ENCODE measurements at regions not wholly inside any gene's neighbourhood (a gene's known extent, or its start where the extent isn't known, plus 50 kb on each side); places are given as distances from the start of the nearest gene placed in this dataset.

DNA sequence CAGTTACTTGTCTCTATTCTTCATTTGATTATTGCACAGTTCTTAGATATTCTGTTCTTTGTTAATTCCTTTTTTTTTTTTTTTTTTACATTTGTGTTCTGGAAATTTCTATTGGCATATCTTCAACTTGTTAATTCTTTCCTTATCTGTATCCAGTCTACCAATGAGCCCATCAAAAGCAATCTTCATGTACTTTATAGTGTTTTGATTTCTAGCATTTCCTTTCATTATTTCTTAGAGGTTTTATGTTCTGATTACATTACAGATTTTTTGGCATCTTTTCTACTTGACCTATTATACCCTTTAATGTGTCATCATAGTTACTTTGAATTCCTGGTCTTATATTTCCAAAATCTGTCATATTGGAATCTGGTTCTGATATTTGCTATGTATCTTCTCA lies 2194.8 kb downstream of the PCDH9 start:
- ATAC-seq (no peak), DNase-seq (no peak)
- no peak overlapping the region for H3K27ac Mint-ChIP-seq
- no peaks in the 10 kb centered on the region for H3K4me1 Mint-ChIP-seq
- no peaks in the 10 kb centered on the region for H3K27me3 Mint-ChIP-seq
- H3K36me3 Mint-ChIP-seq (ENCODE audit: low read depth), result no peaks in the 10 kb centered on the region
- peaks cover 19% of the 10 kb centered on the region for H3K9me3 Mint-ChIP-seq
- H3K4me3 Mint-ChIP-seq, result no peak overlapping the region

DNA sequence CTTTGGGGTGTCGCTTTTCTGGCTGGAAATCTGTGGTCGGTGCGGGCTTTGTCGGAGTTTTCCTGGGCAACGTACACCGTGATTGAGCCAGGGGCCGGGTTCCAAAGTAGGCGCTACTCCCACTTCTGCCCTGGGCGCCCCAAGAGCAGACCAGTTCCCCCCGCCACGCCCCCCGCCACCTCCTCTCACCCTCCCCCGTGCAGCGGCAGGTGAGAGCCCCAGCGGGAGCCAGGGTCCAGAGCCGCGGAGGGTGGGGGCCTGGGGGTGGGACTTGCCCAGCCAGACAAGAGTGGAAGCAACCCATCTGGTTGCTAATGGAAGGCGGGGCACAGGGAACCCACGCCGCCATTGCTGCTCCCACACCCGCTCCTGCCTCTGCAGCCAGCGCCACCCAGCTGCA lies 2195.9 kb downstream of the PCDH9 start:
- no peak for ATAC-seq
- Mint-ChIP-seq H3K36me3 (ENCODE audit: low read depth) (no peaks in the 10 kb centered on the region), H3K4me3 (no peak overlapping the region), H3K4me1 (no peaks in the 10 kb centered on the region), H3K27ac (no peak overlapping the region), H3K27me3 (no peaks in the 10 kb centered on the region), H3K9me3 (peaks cover 19% of the 10 kb centered on the region)
- DNase-seq, result no peak

- Mint-ChIP-seq H3K4me1 (no peaks in the 10 kb centered on the region), H3K4me3 (no peak overlapping the region), H3K9me3 (peaks cover 25% of the 10 kb centered on the region), H3K36me3 (ENCODE audit: low read depth) (no peaks in the 10 kb centered on the region), H3K27ac (no peak overlapping the region), H3K27me3 (no peaks in the 10 kb centered on the region)
- ATAC-seq, result no peak
- no peak for DNase-seq
Observed at GRCh38 chr13:65032825-65033224, 2197.3 kb downstream of the PCDH9 start.

GRCh38 chr13:65028101-65028500 lies 2202.0 kb downstream of the PCDH9 start:
- no peak for DNase-seq
- no peak for ATAC-seq
- no peaks in the 10 kb centered on the region for H3K4me1 Mint-ChIP-seq
- no peaks in the 10 kb centered on the region for H3K36me3 Mint-ChIP-seq (ENCODE audit: low read depth)
- no peak overlapping the region for H3K27ac Mint-ChIP-seq
- H3K9me3 Mint-ChIP-seq, result peaks cover 22% of the 10 kb centered on the region
- no peak overlapping the region for H3K4me3 Mint-ChIP-seq
- H3K27me3 Mint-ChIP-seq, result no peaks in the 10 kb centered on the region

GRCh38 chr13:65026505-65026904 lies 2203.6 kb downstream of the PCDH9 start:
- H3K27ac Mint-ChIP-seq, result no peak overlapping the region
- ATAC-seq, result no peak
- H3K36me3 Mint-ChIP-seq (ENCODE audit: low read depth), result no peaks in the 10 kb centered on the region
- H3K9me3 Mint-ChIP-seq, result peaks cover 21% of the 10 kb centered on the region
- H3K4me3 Mint-ChIP-seq, result no peak overlapping the region
- no peaks in the 10 kb centered on the region for H3K4me1 Mint-ChIP-seq
- no peak for DNase-seq
- H3K27me3 Mint-ChIP-seq, result no peaks in the 10 kb centered on the region

DNA sequence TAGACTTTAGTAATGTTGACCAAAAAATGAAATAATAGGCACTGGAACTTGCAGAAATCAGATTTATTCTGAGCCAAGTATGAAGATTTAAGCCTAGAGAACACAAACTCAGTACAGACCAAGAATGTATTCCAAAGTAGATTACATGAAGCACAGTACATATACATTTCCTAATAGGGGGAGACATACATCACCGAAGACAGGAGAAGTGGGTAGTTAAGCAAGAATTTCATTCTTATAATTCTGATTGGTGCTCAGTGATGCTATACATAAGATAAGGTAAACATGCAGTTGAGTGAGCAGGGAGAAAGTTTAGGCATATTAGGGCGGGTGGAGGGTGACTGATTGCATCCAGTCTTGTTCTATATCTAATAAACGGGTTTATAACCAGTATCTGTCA lies 2218.8 kb downstream of the PCDH9 start:
- no peaks in the 10 kb centered on the region for H3K27me3 Mint-ChIP-seq
- H3K4me1 Mint-ChIP-seq, result no peaks in the 10 kb centered on the region
- H3K9me3 Mint-ChIP-seq, result peaks cover 22% of the 10 kb centered on the region
- ATAC-seq (no peak), DNase-seq (no peak)
- no peak overlapping the region for H3K27ac Mint-ChIP-seq
- no peak overlapping the region for H3K4me3 Mint-ChIP-seq
- no peaks in the 10 kb centered on the region for H3K36me3 Mint-ChIP-seq (ENCODE audit: low read depth)

DNA sequence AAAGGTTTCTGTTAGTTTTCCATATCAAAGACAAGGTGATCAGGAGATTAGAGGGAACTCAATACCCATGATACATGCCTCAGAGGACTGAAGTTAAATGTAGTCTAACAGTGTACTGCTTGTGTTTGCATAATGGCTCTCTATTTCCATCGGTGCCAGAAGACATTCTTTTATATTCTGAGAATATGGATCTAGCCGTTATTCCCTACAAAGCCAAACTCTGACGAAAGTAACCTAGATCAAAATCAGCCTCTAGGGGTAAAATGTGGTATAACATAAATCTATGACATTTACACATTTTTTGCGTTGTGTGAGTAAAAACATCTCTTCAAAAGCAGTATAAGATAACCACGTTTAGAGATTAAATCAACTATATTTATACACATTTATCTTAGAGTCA lies 2232.7 kb downstream of the PCDH9 start:
- no peaks in the 10 kb centered on the region for H3K27me3 Mint-ChIP-seq
- H3K36me3 Mint-ChIP-seq (ENCODE audit: low read depth), result no peaks in the 10 kb centered on the region
- no peak for DNase-seq
- H3K4me3 Mint-ChIP-seq, result no peak overlapping the region
- H3K9me3 Mint-ChIP-seq, result peaks cover 26% of the 10 kb centered on the region
- ATAC-seq, result no peak
- no peaks in the 10 kb centered on the region for H3K4me1 Mint-ChIP-seq
- no peak overlapping the region for H3K27ac Mint-ChIP-seq

DNA sequence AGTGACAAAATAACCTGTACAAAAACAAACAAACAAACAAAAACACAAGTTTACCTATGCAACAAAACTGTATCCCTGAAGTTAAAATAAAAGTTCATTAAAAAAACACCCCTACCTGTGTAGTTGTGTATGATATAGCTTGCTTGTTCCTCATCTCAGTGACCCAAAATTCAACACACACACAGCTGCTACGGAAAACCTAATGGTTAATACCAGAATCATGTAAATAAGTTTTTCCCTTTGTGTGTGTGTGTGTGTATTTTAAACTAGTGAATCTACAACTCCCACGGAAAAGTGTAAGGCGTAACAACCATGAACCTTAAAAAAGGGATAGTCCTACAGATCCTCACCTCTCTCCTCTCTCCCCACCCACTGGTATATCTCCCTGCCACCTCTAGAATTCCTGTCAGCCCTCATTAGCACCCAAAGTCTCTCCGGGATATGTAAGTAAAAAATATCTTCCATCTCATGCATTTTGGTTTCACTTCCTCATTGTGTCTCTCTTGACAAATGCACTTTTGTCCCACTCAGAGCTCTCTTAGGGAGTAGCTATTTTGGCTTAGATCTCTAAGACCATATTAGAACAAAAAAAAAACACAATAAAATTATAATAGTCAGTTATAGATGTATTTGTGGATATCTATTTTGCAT lies 2236.5 kb downstream of the PCDH9 start:
- Mint-ChIP-seq H3K9me3 (peaks cover 22% of the 10 kb centered on the region), H3K36me3 (ENCODE audit: low read depth) (no peaks in the 10 kb centered on the region), H3K27me3 (no peaks in the 10 kb centered on the region), H3K4me1 (no peaks in the 10 kb centered on the region), H3K4me3 (no peak overlapping the region), H3K27ac (no peak overlapping the region)
- DNase-seq (no peak), ATAC-seq (no peak)

- Mint-ChIP-seq H3K4me1 (no peaks in the 10 kb centered on the region), H3K4me3 (no peak overlapping the region), H3K9me3 (peaks cover 22% of the 10 kb centered on the region), H3K27me3 (no peaks in the 10 kb centered on the region), H3K36me3 (ENCODE audit: low read depth) (no peaks in the 10 kb centered on the region), H3K27ac (no peak overlapping the region)
- no peak for ATAC-seq
- no peak for DNase-seq
Observed at GRCh38 chr13:64992314-64992713, 2237.8 kb downstream of the PCDH9 start.

DNA sequence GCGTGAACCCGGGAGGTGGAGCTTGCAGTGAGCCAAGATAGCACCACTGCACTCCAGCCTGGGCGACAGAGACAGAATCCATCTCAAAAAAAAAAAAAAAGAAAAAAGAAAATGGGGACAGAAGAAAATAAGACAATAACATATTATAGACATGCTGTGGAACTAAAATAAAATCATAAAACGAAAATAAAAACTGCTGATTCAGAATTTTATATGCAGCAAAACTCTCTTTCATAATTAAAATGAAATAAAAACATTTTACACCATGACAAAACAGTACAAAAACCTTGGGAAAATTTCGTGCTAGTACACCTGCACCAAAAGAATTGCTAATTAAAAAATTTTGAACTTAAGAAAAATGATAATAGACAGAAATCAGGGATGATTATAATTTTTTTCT lies 2245.1 kb downstream of the PCDH9 start:
- Mint-ChIP-seq H3K4me1 (no peaks in the 10 kb centered on the region), H3K27ac (no peak overlapping the region), H3K27me3 (no peaks in the 10 kb centered on the region), H3K9me3 (peaks cover 29% of the 10 kb centered on the region), H3K36me3 (ENCODE audit: low read depth) (no peaks in the 10 kb centered on the region), H3K4me3 (no peak overlapping the region)
- ATAC-seq, result no peak
- no peak for DNase-seq

GRCh38 chr13:64962404-64962803 lies 2267.7 kb downstream of the PCDH9 start:
- Mint-ChIP-seq H3K4me3 (no peak overlapping the region), H3K36me3 (ENCODE audit: low read depth) (no peaks in the 10 kb centered on the region), H3K4me1 (no peaks in the 10 kb centered on the region), H3K27me3 (no peaks in the 10 kb centered on the region), H3K27ac (no peak overlapping the region), H3K9me3 (peaks cover 15% of the 10 kb centered on the region)
- DNase-seq (no peak), ATAC-seq (no peak)

DNA sequence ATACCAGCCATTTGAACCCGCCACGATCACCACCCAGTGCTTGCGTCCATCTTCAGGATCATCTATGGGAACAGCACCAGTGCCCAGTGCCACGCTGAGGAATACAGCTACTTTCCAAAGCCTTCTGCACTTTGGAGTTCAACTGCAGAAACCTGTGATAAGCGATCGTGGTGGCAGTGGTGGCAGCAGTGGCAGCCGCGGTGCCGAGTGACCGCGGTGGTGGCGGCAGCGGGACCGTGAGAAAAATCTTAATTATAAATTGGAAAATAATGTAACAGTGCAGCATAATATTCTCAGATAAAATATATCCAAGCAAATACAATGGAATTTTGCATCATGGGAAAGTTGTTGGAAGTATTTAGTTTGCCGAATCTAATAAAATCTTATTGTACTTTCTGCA lies 2270.9 kb downstream of the PCDH9 start:
- peaks cover 11% of the 10 kb centered on the region for H3K9me3 Mint-ChIP-seq
- no peaks in the 10 kb centered on the region for H3K36me3 Mint-ChIP-seq (ENCODE audit: low read depth)
- DNase-seq (no peak), ATAC-seq (no peak)
- no peaks in the 10 kb centered on the region for H3K27me3 Mint-ChIP-seq
- no peaks in the 10 kb centered on the region for H3K4me1 Mint-ChIP-seq
- H3K27ac Mint-ChIP-seq, result no peak overlapping the region
- no peak overlapping the region for H3K4me3 Mint-ChIP-seq

DNA sequence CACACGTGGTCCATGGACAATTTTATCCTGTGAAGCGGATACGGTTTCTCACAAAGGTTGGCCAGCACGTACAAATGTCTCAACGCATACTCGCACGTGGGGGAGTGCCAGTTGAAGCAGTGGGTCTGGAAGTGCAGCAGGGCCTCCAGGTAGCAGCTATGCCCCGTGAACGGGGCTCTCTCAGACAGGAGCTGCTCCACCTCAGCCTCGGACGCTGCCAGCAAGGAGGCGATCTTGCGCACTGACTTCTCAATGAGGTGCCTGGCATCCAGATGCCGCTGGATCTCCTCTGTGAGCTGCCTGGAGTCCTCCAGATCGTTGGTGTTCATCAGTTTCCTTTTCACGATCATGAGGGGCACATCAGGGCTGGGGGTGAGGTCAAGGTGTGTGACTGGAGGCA lies 2272.0 kb downstream of the PCDH9 start:
- DNase-seq (no peak), ATAC-seq (no peak)
- Mint-ChIP-seq H3K4me1 (no peaks in the 10 kb centered on the region), H3K9me3 (peaks cover 11% of the 10 kb centered on the region), H3K36me3 (ENCODE audit: low read depth) (no peaks in the 10 kb centered on the region), H3K4me3 (no peak overlapping the region), H3K27ac (no peak overlapping the region), H3K27me3 (no peaks in the 10 kb centered on the region)

DNA sequence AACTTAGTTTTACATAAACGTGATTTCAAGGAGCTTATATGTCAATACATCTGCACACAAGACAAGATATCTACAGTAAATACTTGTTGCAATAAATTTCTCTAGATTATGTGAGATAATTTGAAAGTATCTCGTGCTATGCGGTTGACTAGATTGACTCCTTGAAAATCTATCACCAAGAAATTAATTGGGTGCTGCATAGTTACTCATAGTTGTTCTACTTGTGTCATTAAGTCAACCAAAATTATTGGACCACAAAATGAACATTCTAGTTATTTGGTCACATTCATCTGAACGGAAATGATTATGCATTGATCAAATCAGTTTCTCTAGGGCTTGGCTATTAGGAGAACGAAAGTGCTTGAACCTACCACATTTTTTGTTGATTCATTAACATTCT lies 2291.5 kb downstream of the PCDH9 start:
- no peak overlapping the region for H3K27ac Mint-ChIP-seq
- H3K36me3 Mint-ChIP-seq (ENCODE audit: low read depth), result no peaks in the 10 kb centered on the region
- no peak overlapping the region for H3K4me3 Mint-ChIP-seq
- DNase-seq (no peak), ATAC-seq (no peak)
- H3K4me1 Mint-ChIP-seq, result no peaks in the 10 kb centered on the region
- no peaks in the 10 kb centered on the region for H3K27me3 Mint-ChIP-seq
- H3K9me3 Mint-ChIP-seq, result peaks cover 8% of the 10 kb centered on the region

GRCh38 chr13:64937302-64937701 lies 2292.8 kb downstream of the PCDH9 start:
- Mint-ChIP-seq H3K4me1 (no peaks in the 10 kb centered on the region), H3K27ac (no peak overlapping the region), H3K9me3 (peaks cover 8% of the 10 kb centered on the region), H3K4me3 (no peak overlapping the region), H3K36me3 (ENCODE audit: low read depth) (no peaks in the 10 kb centered on the region), H3K27me3 (no peaks in the 10 kb centered on the region)
- no peak for ATAC-seq
- DNase-seq, result no peak

DNA sequence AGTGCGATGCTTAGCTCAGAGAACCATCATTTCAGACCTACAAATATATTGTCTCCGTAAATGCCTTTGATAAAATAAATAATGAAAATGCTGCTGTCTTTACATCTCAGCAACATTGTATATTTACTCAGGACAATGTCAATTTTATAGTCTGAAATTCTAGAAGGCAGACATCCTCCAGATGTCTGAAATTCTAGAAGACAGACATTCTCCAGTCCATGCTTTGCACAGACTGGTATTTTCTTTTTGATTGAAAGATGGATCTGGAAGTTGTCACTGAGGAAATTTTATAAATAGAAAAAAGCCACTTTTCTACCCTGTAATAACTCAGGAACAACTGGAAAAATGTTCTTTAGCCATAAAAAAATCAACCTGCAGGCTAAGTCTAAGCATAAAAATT lies 2293.3 kb downstream of the PCDH9 start:
- Mint-ChIP-seq H3K36me3 (ENCODE audit: low read depth) (no peaks in the 10 kb centered on the region), H3K27ac (no peak overlapping the region), H3K4me1 (no peaks in the 10 kb centered on the region), H3K9me3 (peaks cover 8% of the 10 kb centered on the region), H3K27me3 (no peaks in the 10 kb centered on the region), H3K4me3 (no peak overlapping the region)
- DNase-seq (no peak), ATAC-seq (no peak)
